ENCODE measurements at regions not wholly inside any gene's neighbourhood (a gene's known extent, or its start where the extent isn't known, plus 50 kb on each side); places are given as distances from the start of the nearest gene placed in this dataset.

GRCh38 chr18:67007085-67007484 lies 403.2 kb upstream of the CDH19 start:
- Histone ChIP-seq H3K27me3 (ENCODE audit: low read length) (no peaks in the 10 kb centered on the region), H3K4me3 (ENCODE audit: insufficient read depth, low read length, poor library complexity, severe bottlenecking) (no peak overlapping the region), H3K4me2 (ENCODE audit: low read depth, low read length, poor library complexity, severe bottlenecking) (no peak overlapping the region), H2AFZ (ENCODE audit: low read depth, low read length, severe bottlenecking) (no peak overlapping the region), H3K9me3 (ENCODE audit: insufficient read depth, low read length) (no peaks in the 10 kb centered on the region), H3F3A (ENCODE audit: insufficient read depth) (no peaks in the 10 kb centered on the region), H3K27ac (ENCODE audit: low read depth, low read length) (no peak overlapping the region), H3K9me2 (replicated peaks; ENCODE audit: insufficient read depth, low read length) (no peaks in the 10 kb centered on the region), H3K36me3 (ENCODE audit: low read length) (no peaks in the 10 kb centered on the region), H4K20me1 (ENCODE audit: low read depth, low read length) (no peaks in the 10 kb centered on the region), H3K9ac (ENCODE audit: low read length) (no peak overlapping the region), H3K79me2 (ENCODE audit: insufficient read depth, low read length) (no peaks in the 10 kb centered on the region)
- TF ChIP-seq CTCF (IDR thresholded peaks at IDR 0.05; ENCODE audit: insufficient read depth, low read length, poor library complexity, severe bottlenecking) (no peak), EZH2phosphoT487 (conservative IDR thresholded peaks at IDR 0.05; ENCODE audit: low read length) (no peak)

GRCh38 chr18:67001052-67001451 lies 397.2 kb upstream of the CDH19 start:
- Histone ChIP-seq H3K36me3 (ENCODE audit: low read length) (no peaks in the 10 kb centered on the region), H3K9me2 (replicated peaks; ENCODE audit: insufficient read depth, low read length) (no peaks in the 10 kb centered on the region), H4K20me1 (ENCODE audit: low read depth, low read length) (no peaks in the 10 kb centered on the region), H3F3A (ENCODE audit: insufficient read depth) (no peaks in the 10 kb centered on the region), H3K9ac (ENCODE audit: low read length) (no peak overlapping the region), H3K4me2 (ENCODE audit: low read depth, low read length, poor library complexity, severe bottlenecking) (no peak overlapping the region), H3K79me2 (ENCODE audit: insufficient read depth, low read length) (no peaks in the 10 kb centered on the region), H3K9me3 (ENCODE audit: insufficient read depth, low read length) (no peaks in the 10 kb centered on the region), H3K4me3 (ENCODE audit: insufficient read depth, low read length, poor library complexity, severe bottlenecking) (no peak overlapping the region), H3K27ac (ENCODE audit: low read depth, low read length) (no peak overlapping the region), H3K27me3 (ENCODE audit: low read length) (no peaks in the 10 kb centered on the region), H2AFZ (ENCODE audit: low read depth, low read length, severe bottlenecking) (no peak overlapping the region)
- TF ChIP-seq CTCF (IDR thresholded peaks at IDR 0.05; ENCODE audit: insufficient read depth, low read length, poor library complexity, severe bottlenecking): no peak
- TF ChIP-seq EZH2phosphoT487 (conservative IDR thresholded peaks at IDR 0.05; ENCODE audit: low read length): no peak

GRCh38 chr18:66999003-66999402 lies 395.1 kb upstream of the CDH19 start:
- no peaks in the 10 kb centered on the region for H3F3A ChIP-seq (ENCODE audit: insufficient read depth)
- no peak for TF ChIP-seq EZH2phosphoT487 (conservative IDR thresholded peaks at IDR 0.05; ENCODE audit: low read length)
- H3K9me2 ChIP-seq (replicated peaks; ENCODE audit: insufficient read depth, low read length): no peaks in the 10 kb centered on the region
- no peak overlapping the region for H3K4me3 ChIP-seq (ENCODE audit: insufficient read depth, low read length, poor library complexity, severe bottlenecking)
- no peak overlapping the region for H2AFZ ChIP-seq (ENCODE audit: low read depth, low read length, severe bottlenecking)
- H3K9ac ChIP-seq (ENCODE audit: low read length): no peak overlapping the region
- no peaks in the 10 kb centered on the region for H4K20me1 ChIP-seq (ENCODE audit: low read depth, low read length)
- no peak overlapping the region for H3K4me2 ChIP-seq (ENCODE audit: low read depth, low read length, poor library complexity, severe bottlenecking)
- H3K9me3 ChIP-seq (ENCODE audit: insufficient read depth, low read length): no peaks in the 10 kb centered on the region
- no peaks in the 10 kb centered on the region for H3K27me3 ChIP-seq (ENCODE audit: low read length)
- H3K27ac ChIP-seq (ENCODE audit: low read depth, low read length): no peak overlapping the region
- H3K36me3 ChIP-seq (ENCODE audit: low read length): no peaks in the 10 kb centered on the region
- no peaks in the 10 kb centered on the region for H3K79me2 ChIP-seq (ENCODE audit: insufficient read depth, low read length)

- no peaks in the 10 kb centered on the region for H4K20me1 ChIP-seq (ENCODE audit: low read depth, low read length)
- TF ChIP-seq CTCF (IDR thresholded peaks at IDR 0.05; ENCODE audit: insufficient read depth, low read length, poor library complexity, severe bottlenecking): no peak
- H3K36me3 ChIP-seq (ENCODE audit: low read length): no peaks in the 10 kb centered on the region
- no peaks in the 10 kb centered on the region for H3K9me2 ChIP-seq (replicated peaks; ENCODE audit: insufficient read depth, low read length)
- H3K27ac ChIP-seq (ENCODE audit: low read depth, low read length): no peak overlapping the region
- no peak overlapping the region for H2AFZ ChIP-seq (ENCODE audit: low read depth, low read length, severe bottlenecking)
- no peaks in the 10 kb centered on the region for H3K27me3 ChIP-seq (ENCODE audit: low read length)
- no peaks in the 10 kb centered on the region for H3K79me2 ChIP-seq (ENCODE audit: insufficient read depth, low read length)
- H3K9ac ChIP-seq (ENCODE audit: low read length): no peak overlapping the region
- no peak overlapping the region for H3K4me2 ChIP-seq (ENCODE audit: low read depth, low read length, poor library complexity, severe bottlenecking)
- no peaks in the 10 kb centered on the region for H3K9me3 ChIP-seq (ENCODE audit: insufficient read depth, low read length)
- H3K4me3 ChIP-seq (ENCODE audit: insufficient read depth, low read length, poor library complexity, severe bottlenecking): no peak overlapping the region
- H3F3A ChIP-seq (ENCODE audit: insufficient read depth): no peaks in the 10 kb centered on the region
These were observed 391.4 kb upstream of the CDH19 start for GRCh38 chr18:66995270-66995669.

Data from SU-DHL-6 (cell line).